K562 (cell line): ENCODE measurements at regions not wholly inside any gene's neighbourhood (a gene's known extent, or its start where the extent isn't known, plus 50 kb on each side); places are given as distances from the start of the nearest gene placed in this dataset.

Source experiments
- CBFA2T3 ChIP-seq: fragments of 450-650 bp; IDR thresholded peaks from 2 replicates; pipeline ENCODE4 v1.6.1; 2017
- CXXC5 ChIP-seq: fragments of 250-450 bp; sonication (Bioruptor Pico); IDR thresholded peaks from 2 replicates; pipeline ENCODE4 v1.8.0; 2022; ENCODE audit warnings: inconsistent platforms, mild to moderate bottlenecking, moderate library complexity
- ZBTB40 ChIP-seq, 2 experiments: fragments of 450-650 bp in 1 of 2; sonication (generic) in 1 of 2; formaldehyde crosslinking in 1 of 2; IDR thresholded peaks; 2 replicates each; pipeline versions ENCODE4 v1.7.1 to v1.9.0; 2016 to 2022; ENCODE audit warnings: inconsistent platforms in 1 of 2, mild to moderate bottlenecking in 1 of 2, missing genetic modification reagents in 1 of 2
- ZSCAN32 ChIP-seq: fragments of 450-650 bp; formaldehyde crosslinking; IDR thresholded peaks from 2 replicates; pipeline ENCODE4 v1.4.0; 2020; ENCODE audit warnings: mild to moderate bottlenecking, moderate library complexity
- TF ChIP-seq, protein P1 (sequence below): sonication (generic); IDR thresholded peaks from 2 replicates; pipeline ENCODE4 v1.6.1; 2016
- TF ChIP-seq, protein P2 (sequence below), 3 experiments: IDR thresholded peaks in 2 of 3; conservative IDR thresholded peaks in 1 of 3; 2 replicates each; pipeline ENCODE4 v1.5.1; 2011 to 2012; ENCODE audit warnings: low read length in 3 of 3, mild to moderate bottlenecking in 3 of 3, control low read depth in 2 of 3, improper control_type of control experiment in 1 of 3, inconsistent platforms in 1 of 3, low read depth in 1 of 3, mixed read lengths in 1 of 3, moderate library complexity in 1 of 3; ENCODE audit not compliant: insufficient read depth in 2 of 3

- TF ChIP-seq, protein P1, sequence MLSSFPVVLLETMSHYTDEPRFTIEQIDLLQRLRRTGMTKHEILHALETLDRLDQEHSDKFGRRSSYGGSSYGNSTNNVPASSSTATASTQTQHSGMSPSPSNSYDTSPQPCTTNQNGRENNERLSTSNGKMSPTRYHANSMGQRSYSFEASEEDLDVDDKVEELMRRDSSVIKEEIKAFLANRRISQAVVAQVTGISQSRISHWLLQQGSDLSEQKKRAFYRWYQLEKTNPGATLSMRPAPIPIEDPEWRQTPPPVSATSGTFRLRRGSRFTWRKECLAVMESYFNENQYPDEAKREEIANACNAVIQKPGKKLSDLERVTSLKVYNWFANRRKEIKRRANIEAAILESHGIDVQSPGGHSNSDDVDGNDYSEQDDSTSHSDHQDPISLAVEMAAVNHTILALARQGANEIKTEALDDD, result peak; percentile 64
- TF ChIP-seq ZSCAN32 (CRISPR knock-in tag) (no peak), ZBTB40 (IDR thresholded peaks at IDR 0.05) (0 out of 2 replicates have a peak, but pooled peaks have one; percentile 33), ZBTB40 (CRISPR knock-in tag; IDR thresholded peaks at IDR 0.05) (no peak), CXXC5 (CRISPR knock-in tag) (0 out of 2 replicates have a peak, but pooled peaks have one; percentile 14), CBFA2T3 (peak; percentile 36; the same call in 1 of the 2 replicates)
- TF ChIP-seq, protein P2, sequence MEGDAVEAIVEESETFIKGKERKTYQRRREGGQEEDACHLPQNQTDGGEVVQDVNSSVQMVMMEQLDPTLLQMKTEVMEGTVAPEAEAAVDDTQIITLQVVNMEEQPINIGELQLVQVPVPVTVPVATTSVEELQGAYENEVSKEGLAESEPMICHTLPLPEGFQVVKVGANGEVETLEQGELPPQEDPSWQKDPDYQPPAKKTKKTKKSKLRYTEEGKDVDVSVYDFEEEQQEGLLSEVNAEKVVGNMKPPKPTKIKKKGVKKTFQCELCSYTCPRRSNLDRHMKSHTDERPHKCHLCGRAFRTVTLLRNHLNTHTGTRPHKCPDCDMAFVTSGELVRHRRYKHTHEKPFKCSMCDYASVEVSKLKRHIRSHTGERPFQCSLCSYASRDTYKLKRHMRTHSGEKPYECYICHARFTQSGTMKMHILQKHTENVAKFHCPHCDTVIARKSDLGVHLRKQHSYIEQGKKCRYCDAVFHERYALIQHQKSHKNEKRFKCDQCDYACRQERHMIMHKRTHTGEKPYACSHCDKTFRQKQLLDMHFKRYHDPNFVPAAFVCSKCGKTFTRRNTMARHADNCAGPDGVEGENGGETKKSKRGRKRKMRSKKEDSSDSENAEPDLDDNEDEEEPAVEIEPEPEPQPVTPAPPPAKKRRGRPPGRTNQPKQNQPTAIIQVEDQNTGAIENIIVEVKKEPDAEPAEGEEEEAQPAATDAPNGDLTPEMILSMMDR (IDR thresholded peaks at IDR 0.05 in 2 of 3, conservative IDR thresholded peaks at IDR 0.05 in 1 of 3; ENCODE audit: insufficient read depth in 2 of 3, low read depth in 1 of 3, low read length in 3 of 3), result peak in 2 of 3 experiments; percentile 9 to 29; a peak in 1 of 6 replicates
These were observed 89.5 kb upstream of the UMPS start (continued) for GRCh38 chr3:124640635-124641306.
